A549 (cell line): ENCODE measurements at regions not wholly inside any gene's neighbourhood (a gene's known extent, or its start where the extent isn't known, plus 50 kb on each side); places are given as distances from the start of the nearest gene placed in this dataset.
"Not testable (repeated sequence)": the region's sequence is repeated elsewhere in the genome, so short reads cannot be mapped to it uniquely, and the experiment has no call there.

Experiments
- ATAC-seq, 2 experiments: fragments of 200-7000 bp in 1 of 2; fragments of >200 bp in 1 of 2; cut with Nextera tagmentation in 1 of 2; cut with Tn5 transposase in 1 of 2; 3 replicates each; pipeline versions ENCODE4 v1.8.0 to v1.9.1; 2018 to 2020; ENCODE audit warnings: mild to moderate bottlenecking in 1 of 2, moderate library complexity in 1 of 2
- CTCF ChIA-PET: fragments of 300-600 bp; sonication (Branson Sonifier 250); formaldehyde crosslinking; extraction: SDS; loops from one replicate; lab custom pipeline; 2021; ENCODE audit warnings: antibody characterized with exemption, inconsistent platforms; lab: Yijun Ruan, JAX
- POLR2A ChIA-PET: fragments of 350-600 bp; formaldehyde crosslinking; extraction: SDS; loops from one replicate; lab custom pipeline; 2021; ENCODE audit warnings: antibody characterized with exemption, inconsistent platforms; lab: Yijun Ruan, JAX
- DNase-seq, 2 experiments: peaks; one replicate each; pipeline versions ENCODE4 v3.0.0 to v3.0.0-alpha.2; 2011 to 2016; ENCODE audit warnings: low read depth in 1 of 2, low spot score in 1 of 2
- FAIRE-seq: peaks from 2 replicates; lab custom pipeline; 2011; peaks lifted over from hg19 to GRCh38; lab: Jason Lieb, UNC
- H3K27ac ChIP-seq, 2 experiments: fragments of >200 bp; sonication (Bioruptor Twin); formaldehyde crosslinking; 3 replicates each; pipeline ENCODE4 v1.5.1; 2016 to 2017
- H3K4me1 ChIP-seq: fragments of >200 bp; sonication (Bioruptor Twin); formaldehyde crosslinking; 3 replicates; pipeline ENCODE4 v1.6.1; 2016
- H3K4me2 ChIP-seq: fragments of >200 bp; sonication (Bioruptor Twin); formaldehyde crosslinking; 3 replicates; pipeline ENCODE4 v1.6.1; 2016
- H3K4me3 ChIP-seq: fragments of >200 bp; sonication (Bioruptor Twin); formaldehyde crosslinking; 3 replicates; pipeline ENCODE4 v1.5.1; 2016
- H3K9me3 ChIP-seq: fragments of >200 bp; sonication (Bioruptor Twin); formaldehyde crosslinking; 3 replicates; pipeline ENCODE4 v1.6.1; 2016
- BHLHE40 ChIP-seq: IDR thresholded peaks from 2 replicates; pipeline ENCODE4 v1.6.1; 2012; ENCODE audit warnings: low read depth, low read length, inconsistent platforms
- CBX8 ChIP-seq: fragments of 200-600 bp; sonication (generic); IDR thresholded peaks from 2 replicates; pipeline ENCODE4 v1.6.1; 2016
- CEBPB ChIP-seq, 2 experiments: fragments of >200 bp in 1 of 2; sonication (Bioruptor Twin) in 1 of 2; formaldehyde crosslinking in 1 of 2; IDR thresholded peaks; 2 replicates each; pipeline ENCODE4 v1.6.1; 2012 to 2016
- CHD2 ChIP-seq: fragments of 150-350 bp; IDR thresholded peaks from 2 replicates; pipeline ENCODE4 v1.6.1; 2014; ENCODE audit warnings: low read length; ENCODE audit not compliant: partially characterized antibody
- CTCF ChIP-seq: fragments of >200 bp; sonication (Bioruptor Twin); formaldehyde crosslinking; IDR thresholded peaks from 3 replicates; pipeline ENCODE4 v1.5.1; 2016
- E2F6 ChIP-seq: IDR thresholded peaks from 2 replicates; pipeline ENCODE4 v1.6.1; 2012; ENCODE audit warnings: low read depth, borderline replicate concordance
- EP300 ChIP-seq, 2 experiments: fragments of >200 bp; sonication (Bioruptor Twin); formaldehyde crosslinking; IDR thresholded peaks; 2 replicates in 1 of 2; 3 replicates in 1 of 2; pipeline ENCODE4 v1.6.1; 2016 to 2017
- FOSB ChIP-seq: fragments of 250-450 bp; sonication (Bioruptor Pico); IDR thresholded peaks from 2 replicates; pipeline ENCODE4 v1.5.0; 2020; ENCODE audit warnings: mild to moderate bottlenecking, moderate library complexity
- HEYL ChIP-seq: fragments of 250-450 bp; sonication (Bioruptor Pico); IDR thresholded peaks from 2 replicates; pipeline ENCODE4 v1.8.0; 2021; ENCODE audit warnings: mild to moderate bottlenecking, moderate library complexity
- HOXB5 ChIP-seq: fragments of 250-450 bp; sonication (Bioruptor Pico); IDR thresholded peaks from 2 replicates; pipeline ENCODE4 v1.5.0; 2020; ENCODE audit warnings: mild to moderate bottlenecking, moderate library complexity
- KDM5A ChIP-seq: fragments of 200-600 bp; sonication (generic); IDR thresholded peaks from 2 replicates; pipeline ENCODE4 v1.6.1; 2016; ENCODE audit warnings: antibody characterized with exemption, mild to moderate bottlenecking
- MAX ChIP-seq: IDR thresholded peaks from 2 replicates; pipeline ENCODE4 v1.6.1; 2012
- NPAS2 ChIP-seq: fragments of 250-450 bp; sonication (Bioruptor Pico); IDR thresholded peaks from 2 replicates; pipeline ENCODE4 v1.8.0; 2022; ENCODE audit warnings: mild to moderate bottlenecking, moderate library complexity, borderline replicate concordance
- NR3C1 ChIP-seq: fragments of >200 bp; sonication (Bioruptor Twin); formaldehyde crosslinking; IDR thresholded peaks from 3 replicates; pipeline ENCODE4 v1.6.1; 2017
- PBX3 ChIP-seq: IDR thresholded peaks from 2 replicates; pipeline ENCODE4 v1.6.1; 2012
- PHF8 ChIP-seq: fragments of 200-600 bp; sonication (generic); IDR thresholded peaks from 2 replicates; pipeline ENCODE4 v1.6.1; 2016; ENCODE audit warnings: low read depth, mild to moderate bottlenecking, antibody characterized with exemption, moderate library complexity, borderline replicate concordance
- RAD21 ChIP-seq, 2 experiments: fragments of >200 bp in 1 of 2; sonication (Bioruptor Twin) in 1 of 2; formaldehyde crosslinking in 1 of 2; IDR thresholded peaks in 1 of 2; conservative IDR thresholded peaks in 1 of 2; 2 replicates in 1 of 2; 3 replicates in 1 of 2; pipeline ENCODE4 v1.6.1; 2012 to 2018; ENCODE audit warnings: inconsistent platforms in 1 of 2
- SMC3 ChIP-seq: fragments of >200 bp; sonication (Bioruptor Twin); formaldehyde crosslinking; IDR thresholded peaks from 3 replicates; pipeline ENCODE4 v1.6.1; 2018; ENCODE audit warnings: inconsistent platforms
- SREBF2 ChIP-seq: fragments of 450-650 bp; IDR thresholded peaks from 2 replicates; pipeline ENCODE4 v1.6.1; 2014; ENCODE audit warnings: mild to moderate bottlenecking, moderate library complexity
- ZC3H11A ChIP-seq: fragments of 450-650 bp; IDR thresholded peaks from 2 replicates; pipeline ENCODE4 v1.6.1; 2014; ENCODE audit warnings: antibody characterized with exemption, mild to moderate bottlenecking
- ZFP36 ChIP-seq: fragments of 450-650 bp; IDR thresholded peaks from 2 replicates; pipeline ENCODE4 v1.6.1; 2014; ENCODE audit warnings: borderline replicate concordance; ENCODE audit not compliant: partially characterized antibody
- WGBS: methylation state at CpG from one replicate; pipeline ENCODE4 v1.1.6; 2017; ENCODE audit errors: missing lambda C conversion rate; 5-methylcytosine and 5-hydroxymethylcytosine counted together

- no peak for TF ChIP-seq CBX8
- TF ChIP-seq, all 56 proteins: peak for 0
These were observed 856.1 kb downstream of the CDH11 start (continued) for GRCh38 chr16:64265756-64266155.

GRCh38 chr16:64260631-64261401 is 861.0 kb downstream of the CDH11 start:
- FAIRE-seq, H3K4me3 ChIP-seq, ATAC-seq, H3K9me3 ChIP-seq, H3K4me1 ChIP-seq, POLR2A ChIA-PET, DNase-seq, H3K27ac ChIP-seq, CTCF ChIA-PET, H3K4me2 ChIP-seq: not testable (repeated sequence)
- WGBS, result 68% methylated on average over 23 of the region's 23 CpGs

GRCh38 chr16:64254443-64255367 is 867.2 kb downstream of the CDH11 start:
- ChIA-PET CTCF (no interaction called here), POLR2A (no interaction called here)
- FAIRE-seq (no peak), DNase-seq (no peak), ATAC-seq (no peak)
- no peaks in the 10 kb centered on the region for H3K4me1 ChIP-seq
- no peak for TF ChIP-seq E2F6
- H3K4me2 ChIP-seq, result no peak overlapping the region
- no peak overlapping the region for H3K27ac ChIP-seq
- 24% methylated on average over 4 of the region's 4 CpGs for WGBS
- no peak overlapping the region for H3K4me3 ChIP-seq
- H3K9me3 ChIP-seq, result no peaks in the 10 kb centered on the region

- CTCF ChIA-PET, result no interaction called here
- POLR2A ChIA-PET, result no interaction called here
- Histone ChIP-seq H3K4me2 (no peak overlapping the region), H3K27ac (no peak overlapping the region), H3K9me3 (no peaks in the 10 kb centered on the region), H3K4me1 (no peaks in the 10 kb centered on the region), H3K4me3 (no peak overlapping the region)
- ATAC-seq (no peak), DNase-seq (no peak), FAIRE-seq (no peak)
- TF ChIP-seq HEYL (CRISPR knock-in tag) (no peak), CHD2 (no peak), ZC3H11A (no peak), EP300 (IDR thresholded peaks at IDR 0.05) (no peak), FOSB (CRISPR knock-in tag) (no peak), SREBF2 (no peak), E2F6 (no peak), MAX (no peak), ZFP36 (no peak)
- WGBS, result 11% methylated on average over 3 of the region's 3 CpGs
These were observed 868.3 kb downstream of the CDH11 start for GRCh38 chr16:64253525-64253924.

- H3K9me3 ChIP-seq, result no peaks in the 10 kb centered on the region
- ATAC-seq, result no peak
- ChIA-PET CTCF (no interaction called here), POLR2A (no interaction called here)
- no peak overlapping the region for H3K4me3 ChIP-seq
- H3K4me1 ChIP-seq, result no peaks in the 10 kb centered on the region
- H3K4me2 ChIP-seq, result no peak overlapping the region
- no peak overlapping the region for H3K27ac ChIP-seq
- FAIRE-seq, result no peak
- no peak for DNase-seq
- TF ChIP-seq CEBPB (IDR thresholded peaks at IDR 0.05) (no peak), HOXB5 (CRISPR knock-in tag) (no peak), NR3C1 (no peak), CTCF (no peak), BHLHE40 (no peak), NPAS2 (no peak), PBX3 (no peak), SMC3 (no peak), EP300 (IDR thresholded peaks at IDR 0.05) (no peak), PHF8 (no peak), E2F6 (no peak), RAD21 (conservative IDR thresholded peaks at IDR 0.05 in 1 of 2, IDR thresholded peaks at IDR 0.05 in 1 of 2) (no peak), KDM5A (no peak)
These were observed 868.8 kb downstream of the CDH11 start for GRCh38 chr16:64253096-64253495.
